Osteoblast (primary cell): ENCODE measurements at regions not wholly inside any gene's neighbourhood (a gene's known extent, or its start where the extent isn't known, plus 50 kb on each side); places are given as distances from the start of the nearest gene placed in this dataset.

Source experiments
- DNase-seq: peaks from one replicate; pipeline ENCODE4 v3.0.0; 2011; ENCODE audit warnings: low spot score, mixed read lengths; ENCODE audit not compliant: insufficient read length; ENCODE audit errors: missing footprints
- H2AFZ ChIP-seq: 2 replicates; pipeline ENCODE4 v1.6.0; 2011; ENCODE audit warnings: mild to moderate bottlenecking, low read length
- H3K27ac ChIP-seq: 2 replicates; pipeline ENCODE4 v1.5.1; 2011; ENCODE audit warnings: mild to moderate bottlenecking, low read depth, low read length, moderate library complexity
- H3K27me3 ChIP-seq: 2 replicates; pipeline ENCODE4 v1.6.0; 2012; ENCODE audit warnings: mild to moderate bottlenecking, control low read depth, inconsistent platforms, low read length, moderate library complexity; ENCODE audit not compliant: insufficient read depth
- H3K36me3 ChIP-seq: 2 replicates; pipeline ENCODE4 v1.5.1; 2011; ENCODE audit warnings: mild to moderate bottlenecking, low read length, control low read depth, moderate library complexity; ENCODE audit not compliant: insufficient read depth
- H3K4me1 ChIP-seq: 2 replicates; pipeline ENCODE4 v1.5.1; 2011; ENCODE audit warnings: mild to moderate bottlenecking, low read length, control low read depth, moderate library complexity; ENCODE audit not compliant: insufficient read depth
- H3K4me2 ChIP-seq: 2 replicates; pipeline ENCODE4 v1.6.0; 2011; ENCODE audit warnings: mild to moderate bottlenecking, low read length; ENCODE audit not compliant: insufficient read depth
- H3K4me3 ChIP-seq: fragments of 200-600 bp; sonication (generic); 3 replicates; pipeline ENCODE4 v1.5.1; 2012; ENCODE audit warnings: mild to moderate bottlenecking, low read length, inconsistent platforms; ENCODE audit not compliant: insufficient read depth
- H3K79me2 ChIP-seq: 2 replicates; pipeline ENCODE4 v1.6.0; 2012; ENCODE audit warnings: mild to moderate bottlenecking, low read length, control low read depth, inconsistent platforms; ENCODE audit not compliant: insufficient read depth
- H3K9me3 ChIP-seq: 2 replicates; pipeline ENCODE4 v1.5.1; 2011; ENCODE audit warnings: low read depth, low read length, control low read depth
- H4K20me1 ChIP-seq: 2 replicates; pipeline ENCODE4 v1.6.0; 2012; ENCODE audit warnings: mild to moderate bottlenecking, low read length, control low read depth; ENCODE audit not compliant: insufficient read depth
- CTCF ChIP-seq: IDR thresholded peaks from 2 replicates; pipeline ENCODE4 v1.5.1; 2011; ENCODE audit warnings: mild to moderate bottlenecking, low read depth, low read length, moderate library complexity; ENCODE audit errors: extremely low read depth

- no peak overlapping the region for H3K4me3 ChIP-seq
These were observed 699.9 kb downstream of the MATN1 start for GRCh38 chr1:30023339-30024022.

GRCh38 chr1:30014031-30014430 lies 709.4 kb downstream of the MATN1 start:
- H2AFZ ChIP-seq = no peak overlapping the region
- H3K36me3 ChIP-seq = no peaks in the 10 kb centered on the region
- H3K79me2 ChIP-seq = no peaks in the 10 kb centered on the region
- no peak overlapping the region for H3K27ac ChIP-seq
- no peaks in the 10 kb centered on the region for H3K4me1 ChIP-seq
- H3K4me3 ChIP-seq = no peak overlapping the region
- H3K27me3 ChIP-seq = no peaks in the 10 kb centered on the region
- no peaks in the 10 kb centered on the region for H3K9me3 ChIP-seq
- no peaks in the 10 kb centered on the region for H4K20me1 ChIP-seq
- TF ChIP-seq CTCF = no peak
- H3K4me2 ChIP-seq = no peak overlapping the region
- DNase-seq = no peak

More at GRCh38 chr1:30023339-30024022, 699.9 kb downstream of the MATN1 start:
- no peaks in the 10 kb centered on the region for H3K27me3 ChIP-seq
- no peak for DNase-seq
- H3K36me3 ChIP-seq = no peaks in the 10 kb centered on the region
- no peaks in the 10 kb centered on the region for H3K9me3 ChIP-seq
- H3K27ac ChIP-seq = no peak overlapping the region
- no peak overlapping the region for H3K4me2 ChIP-seq
- no peak overlapping the region for H2AFZ ChIP-seq
- no peaks in the 10 kb centered on the region for H4K20me1 ChIP-seq
- TF ChIP-seq CTCF = no peak
- no peaks in the 10 kb centered on the region for H3K4me1 ChIP-seq
- H3K79me2 ChIP-seq = no peaks in the 10 kb centered on the region

- no peak overlapping the region for H2AFZ ChIP-seq
- H3K27ac ChIP-seq = no peak overlapping the region
- no peak for TF ChIP-seq CTCF
- no peaks in the 10 kb centered on the region for H3K9me3 ChIP-seq
- no peak for DNase-seq
- H4K20me1 ChIP-seq = no peaks in the 10 kb centered on the region
- no peaks in the 10 kb centered on the region for H3K36me3 ChIP-seq
- H3K4me1 ChIP-seq = no peaks in the 10 kb centered on the region
- no peak overlapping the region for H3K4me2 ChIP-seq
- H3K4me3 ChIP-seq = no peak overlapping the region
- no peaks in the 10 kb centered on the region for H3K79me2 ChIP-seq
- no peaks in the 10 kb centered on the region for H3K27me3 ChIP-seq
These were observed 710.6 kb downstream of the MATN1 start for GRCh38 chr1:30012455-30013440.

GRCh38 chr1:30011970-30012369 lies 711.4 kb downstream of the MATN1 start:
- Histone ChIP-seq H4K20me1 (no peaks in the 10 kb centered on the region), H2AFZ (no peak overlapping the region), H3K36me3 (no peaks in the 10 kb centered on the region), H3K4me3 (no peak overlapping the region), H3K4me1 (no peaks in the 10 kb centered on the region), H3K27me3 (no peaks in the 10 kb centered on the region), H3K27ac (no peak overlapping the region), H3K9me3 (no peaks in the 10 kb centered on the region), H3K79me2 (no peaks in the 10 kb centered on the region), H3K4me2 (no peak overlapping the region)
- no peak for TF ChIP-seq CTCF
- no peak for DNase-seq
